Keratinocyte (primary cell): ENCODE measurements at regions not wholly inside any gene's neighbourhood (a gene's known extent, or its start where the extent isn't known, plus 50 kb on each side); places are given as distances from the start of the nearest gene placed in this dataset.

Experiments
- CTCF ChIP-seq, 3 experiments: IDR thresholded peaks in 1 of 3; conservative IDR thresholded peaks in 1 of 3; optimal IDR thresholded peaks in 1 of 3; 2 replicates in 2 of 3; 3 replicates in 1 of 3; pipeline versions ENCODE3 to v1.5.1; 2011; ENCODE audit warnings: low read length in 3 of 3, mild to moderate bottlenecking in 3 of 3, moderate library complexity in 2 of 3, control low read depth in 1 of 3, inconsistent platforms in 1 of 3; ENCODE audit not compliant: insufficient read depth in 2 of 3; ENCODE audit errors: extremely low read depth in 1 of 3
- EZH2 ChIP-seq: IDR thresholded peaks from one replicate; pipeline ENCODE4 v1.6.1; 2012; ENCODE audit warnings: inconsistent platforms, mild to moderate bottlenecking, low read length, moderate library complexity

GRCh38 chr13:56850852-56851251 is 289.9 kb upstream of the PRR20A start:
- TF ChIP-seq EZH2 (no peak), CTCF (optimal IDR thresholded peaks at IDR 0.05 in 1 of 3, IDR thresholded peaks at IDR 0.05 in 1 of 3, conservative IDR thresholded peaks at IDR 0.05 in 1 of 3; ENCODE audit: extremely low read depth in 1 of 3, insufficient read depth in 2 of 3, low read length in 3 of 3) (no peak)
